IMR-90 (cell line): ENCODE measurements at regions not wholly inside any gene's neighbourhood (a gene's known extent, or its start where the extent isn't known, plus 50 kb on each side); places are given as distances from the start of the nearest gene placed in this dataset.

Source experiments
- ATAC-seq: fragments of 200-7000 bp; cut with Tn5 transposase; 2 replicates; pipeline ENCODE4 v1.9.1; 2020; ENCODE audit warnings: low read depth, mild to moderate bottlenecking, moderate library complexity
- BruUV-seq: library from RNA; stranded (reverse); fragments of 400-500 nt; replicated peaks from 2 replicates; lab custom pipeline; 2021; lab: Mats Ljungman, UMichigan
- CTCF ChIA-PET: fragments of 300-600 bp; formaldehyde crosslinking; extraction: SDS; loops from one replicate; lab custom pipeline; 2021; ENCODE audit warnings: antibody characterized with exemption; lab: Yijun Ruan, JAX
- POLR2A ChIA-PET: fragments of 300-600 bp; sonication (Branson Sonifier 250); formaldehyde crosslinking; loops from one replicate; lab custom pipeline; 2022; ENCODE audit warnings: antibody characterized with exemption; ENCODE audit not compliant: unreplicated experiment; lab: Charles Lee
- DNase-seq: peaks from one replicate; pipeline ENCODE4 v3.0.0; 2013
- H2AFZ ChIP-seq: replicated peaks from 2 replicates; pipeline ENCODE3; 2013; ENCODE audit warnings: low read length, mild to moderate bottlenecking; ENCODE audit not compliant: poor library complexity
- H2AK5ac ChIP-seq: 2 replicates; pipeline ENCODE4 v1.6.1; 2013; ENCODE audit warnings: low read depth, low read length, inconsistent platforms
- H2AK9ac ChIP-seq: replicated peaks from 2 replicates; pipeline ENCODE3; 2013; ENCODE audit warnings: mild to moderate bottlenecking, low read depth, low read length, moderate library complexity; ENCODE audit not compliant: poor library complexity
- H2BK120ac ChIP-seq: 2 replicates; pipeline ENCODE4 v1.6.1; 2013; ENCODE audit warnings: low read depth, low read length, inconsistent platforms
- H2BK15ac ChIP-seq: 3 replicates; pipeline ENCODE4 v1.6.1; 2013; ENCODE audit warnings: low read depth, low read length, inconsistent platforms
- H2BK20ac ChIP-seq: 2 replicates; pipeline ENCODE4 v1.6.1; 2013; ENCODE audit warnings: low read depth, mild to moderate bottlenecking, inconsistent platforms, low read length, moderate library complexity
- H2BK5ac ChIP-seq: 2 replicates; pipeline ENCODE4 v1.6.1; 2013; ENCODE audit warnings: mild to moderate bottlenecking, low read depth, low read length, inconsistent platforms; ENCODE audit not compliant: poor library complexity, severe bottlenecking
- H3K14ac ChIP-seq: replicated peaks from 2 replicates; pipeline ENCODE4 v1.6.1; 2013; ENCODE audit warnings: low read depth, low read length, inconsistent platforms
- H3K18ac ChIP-seq: 2 replicates; pipeline ENCODE4 v1.6.1; 2013; ENCODE audit warnings: low read depth, low read length, control low read depth
- H3K23ac ChIP-seq: 2 replicates; pipeline ENCODE4 v1.6.1; 2013; ENCODE audit warnings: low read depth, low read length, inconsistent platforms
- H3K27ac ChIP-seq: 2 replicates; pipeline ENCODE4 v1.5.1; 2013; ENCODE audit warnings: mild to moderate bottlenecking, control low read depth, low read length; ENCODE audit not compliant: insufficient read depth
- H3K27me3 ChIP-seq: 2 replicates; pipeline ENCODE4 v1.6.1; 2013; ENCODE audit warnings: low read length; ENCODE audit not compliant: control insufficient read depth, insufficient read depth
- H3K36me3 ChIP-seq: 2 replicates; pipeline ENCODE4 v1.6.1; 2013; ENCODE audit warnings: low read length, mixed read lengths; ENCODE audit not compliant: control insufficient read depth, insufficient read depth
- H3K4ac ChIP-seq: 2 replicates; pipeline ENCODE4 v1.6.1; 2013; ENCODE audit warnings: low read depth, low read length, inconsistent platforms
- H3K4me1 ChIP-seq: 2 replicates; pipeline ENCODE4 v1.6.1; 2013; ENCODE audit warnings: low read length, mixed read lengths; ENCODE audit not compliant: control insufficient read depth, insufficient read depth
- H3K4me2 ChIP-seq: 2 replicates; pipeline ENCODE4 v1.6.1; 2013; ENCODE audit warnings: low read depth, mild to moderate bottlenecking, control low read depth, low read length, moderate library complexity
- H3K4me3 ChIP-seq: 2 replicates; pipeline ENCODE4 v1.5.1; 2013; ENCODE audit warnings: low read depth, mild to moderate bottlenecking, control low read depth, low read length, moderate library complexity; ENCODE audit not compliant: insufficient read depth
- H3K56ac ChIP-seq: 2 replicates; pipeline ENCODE4 v1.6.1; 2013; ENCODE audit warnings: low read length, inconsistent platforms; ENCODE audit not compliant: insufficient read depth; ENCODE audit errors: extremely low read depth
- H3K79me1 ChIP-seq, 2 experiments: 2 replicates each; pipeline ENCODE4 v1.6.1; 2013; ENCODE audit warnings: low read length in 2 of 2, inconsistent platforms in 1 of 2, low read depth in 1 of 2
- H3K9ac ChIP-seq: 2 replicates; pipeline ENCODE4 v1.6.1; 2013; ENCODE audit warnings: low read depth, low read length, control low read depth
- H3K9me1 ChIP-seq: 2 replicates; pipeline ENCODE4 v1.6.1; 2013; ENCODE audit warnings: low read length, inconsistent platforms; ENCODE audit not compliant: insufficient read depth
- H3K9me3 ChIP-seq: 2 replicates; pipeline ENCODE4 v1.6.1; 2013; ENCODE audit warnings: low read length; ENCODE audit not compliant: control insufficient read depth, insufficient read depth
- H4K20me1 ChIP-seq: 2 replicates; pipeline ENCODE4 v1.6.1; 2013; ENCODE audit warnings: low read length, inconsistent platforms; ENCODE audit not compliant: insufficient read depth
- H4K5ac ChIP-seq: 2 replicates; pipeline ENCODE4 v1.6.1; 2013; ENCODE audit warnings: mild to moderate bottlenecking, low read depth, low read length, control low read depth
- H4K8ac ChIP-seq, 2 experiments: 2 replicates each; pipeline ENCODE4 v1.6.1; 2013; ENCODE audit warnings: low read depth in 2 of 2, low read length in 2 of 2, control low read depth in 1 of 2, inconsistent platforms in 1 of 2
- H4K91ac ChIP-seq: 2 replicates; pipeline ENCODE4 v1.6.1; 2013; ENCODE audit warnings: low read depth, low read length, inconsistent platforms; ENCODE audit not compliant: insufficient read depth
- BHLHE40 ChIP-seq: fragments of 150-350 bp; IDR thresholded peaks from 2 replicates; pipeline ENCODE4 v1.6.1; 2016; ENCODE audit warnings: mild to moderate bottlenecking, low read depth, low read length
- CHD1 ChIP-seq: IDR thresholded peaks from 2 replicates; pipeline ENCODE4 v1.6.1; 2012; ENCODE audit warnings: low read depth, low read length, improper control_type of control experiment
- NFE2L2 ChIP-seq: fragments of 150-350 bp; IDR thresholded peaks from 2 replicates; pipeline ENCODE4 v1.6.1; 2016; ENCODE audit warnings: low read depth, mild to moderate bottlenecking, low read length
- WGBS, 2 experiments: methylation state at CpG; one replicate each; pipeline versions ENCODE4 v1.1.5 to v1.1.7; 2013; ENCODE audit warnings: missing lambda C conversion rate in 2 of 2; ENCODE audit not compliant: insufficient read length in 1 of 2; ENCODE audit errors: extremely low coverage in 2 of 2; 5-methylcytosine and 5-hydroxymethylcytosine counted together
- dilution Hi-C: fragments of 300-500 bp; cut with HindIII; formaldehyde crosslinking; loops from one replicate; pipeline ENCODE4 v1.14.3; 2018; ENCODE audit warnings: low sequenced_read_pairs; ENCODE audit not compliant: unreplicated experiment
- in situ Hi-C: fragments of 300-500 bp; cut with MboI; formaldehyde crosslinking; loops from 3 replicates; pipeline ENCODE4 v1.14.3; 2019; ENCODE audit warnings: low sequenced_read_pairs, inconsistent platforms, mixed read lengths
- intact Hi-C: fragments of 100-400 bp; cut with micrococcal nuclease; formaldehyde crosslinking; loops from 2 replicates; pipeline ENCODE4 v1.10.0; 2022
- TF ChIP-seq, protein P1 (sequence below): conservative IDR thresholded peaks from 2 replicates; pipeline ENCODE4 v1.5.1; 2012; ENCODE audit warnings: mild to moderate bottlenecking, low read depth, low read length, improper control_type of control experiment

DNA sequence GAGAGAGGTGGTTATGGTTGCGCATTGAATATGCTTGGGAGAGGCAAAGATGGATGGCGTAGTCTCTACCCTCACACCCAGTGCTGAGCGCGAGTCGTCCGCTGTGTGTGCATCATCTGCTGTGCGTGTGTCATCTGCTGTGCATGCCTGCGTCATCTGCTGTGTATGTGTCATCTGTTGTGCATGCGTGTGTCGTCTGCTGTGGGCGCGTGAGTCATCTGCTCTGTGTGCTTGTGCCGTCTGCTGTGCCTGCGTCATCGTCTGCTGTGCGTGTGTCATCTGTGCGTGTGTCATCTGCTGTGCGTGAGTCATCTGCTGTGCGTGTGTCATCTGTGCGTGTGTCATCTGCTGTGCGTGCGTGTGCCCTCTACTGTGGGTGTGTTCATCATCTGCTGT is 68.0 kb upstream of the IRX4 start:
- H3K27ac ChIP-seq, result no peak overlapping the region
- H3K56ac ChIP-seq, result no peak overlapping the region
- no peak overlapping the region for H2BK20ac ChIP-seq
- no peak overlapping the region for H3K4ac ChIP-seq
- no peak overlapping the region for H3K4me2 ChIP-seq
- in situ Hi-C loops, result no loop called here
- no peak overlapping the region for H4K91ac ChIP-seq
- no peak overlapping the region for H3K23ac ChIP-seq
- no peak overlapping the region for H2BK5ac ChIP-seq
- H3K9me3 ChIP-seq, result peaks cover 6% of the 10 kb centered on the region
- no peak overlapping the region for H2AK5ac ChIP-seq
- ATAC-seq (no peak), DNase-seq (no peak)
- no peak overlapping the region for H2BK15ac ChIP-seq
- dilution Hi-C loops, result no loop called here
- no TSS peak for BruUV-seq
- POLR2A ChIA-PET, result no interaction called here
- CTCF ChIA-PET, result no interaction called here
- H3K4me3 ChIP-seq, result no peak overlapping the region
- no peaks in the 10 kb centered on the region for H3K4me1 ChIP-seq
- H3K18ac ChIP-seq, result no peak overlapping the region
- no peak overlapping the region for H4K8ac ChIP-seq
- no peak overlapping the region for H3K14ac ChIP-seq
- no peak overlapping the region for H4K5ac ChIP-seq
- H3K36me3 ChIP-seq, result no peaks in the 10 kb centered on the region
- H2AFZ ChIP-seq, result peak overlapping the region; percentile 51
- intact Hi-C loops, result no loop called here
- TF ChIP-seq CHD1 (no peak), BHLHE40 (no peak), NFE2L2 (no peak)
- TF ChIP-seq, protein P1, sequence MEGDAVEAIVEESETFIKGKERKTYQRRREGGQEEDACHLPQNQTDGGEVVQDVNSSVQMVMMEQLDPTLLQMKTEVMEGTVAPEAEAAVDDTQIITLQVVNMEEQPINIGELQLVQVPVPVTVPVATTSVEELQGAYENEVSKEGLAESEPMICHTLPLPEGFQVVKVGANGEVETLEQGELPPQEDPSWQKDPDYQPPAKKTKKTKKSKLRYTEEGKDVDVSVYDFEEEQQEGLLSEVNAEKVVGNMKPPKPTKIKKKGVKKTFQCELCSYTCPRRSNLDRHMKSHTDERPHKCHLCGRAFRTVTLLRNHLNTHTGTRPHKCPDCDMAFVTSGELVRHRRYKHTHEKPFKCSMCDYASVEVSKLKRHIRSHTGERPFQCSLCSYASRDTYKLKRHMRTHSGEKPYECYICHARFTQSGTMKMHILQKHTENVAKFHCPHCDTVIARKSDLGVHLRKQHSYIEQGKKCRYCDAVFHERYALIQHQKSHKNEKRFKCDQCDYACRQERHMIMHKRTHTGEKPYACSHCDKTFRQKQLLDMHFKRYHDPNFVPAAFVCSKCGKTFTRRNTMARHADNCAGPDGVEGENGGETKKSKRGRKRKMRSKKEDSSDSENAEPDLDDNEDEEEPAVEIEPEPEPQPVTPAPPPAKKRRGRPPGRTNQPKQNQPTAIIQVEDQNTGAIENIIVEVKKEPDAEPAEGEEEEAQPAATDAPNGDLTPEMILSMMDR, result no peak
- no peak overlapping the region for H3K9ac ChIP-seq
- 84% methylated on average over 14 of the region's 22 CpGs; no CpG with 5 or more reads in 1 of the 2 experiments for WGBS, 2 experiments
- no peaks in the 10 kb centered on the region for H4K20me1 ChIP-seq
- no peaks in the 10 kb centered on the region for H3K9me1 ChIP-seq
- H3K27me3 ChIP-seq, result no peaks in the 10 kb centered on the region
- no peaks in the 10 kb centered on the region for H3K79me1 ChIP-seq
- H2BK120ac ChIP-seq, result no peak overlapping the region
- no peak overlapping the region for H2AK9ac ChIP-seq
